HK-2 (cell line): ENCODE measurements at regions not wholly inside any gene's neighbourhood (a gene's known extent, or its start where the extent isn't known, plus 50 kb on each side); places are given as distances from the start of the nearest gene placed in this dataset.
A peak's percentile ranks its signal among the peaks of the same experiment; 100 is the strongest.

Source experiments
- DNase-seq: peaks from one replicate; pipeline ENCODE4 v3.0.0-alpha.2; 2018; ENCODE audit not compliant: unreplicated experiment

DNA sequence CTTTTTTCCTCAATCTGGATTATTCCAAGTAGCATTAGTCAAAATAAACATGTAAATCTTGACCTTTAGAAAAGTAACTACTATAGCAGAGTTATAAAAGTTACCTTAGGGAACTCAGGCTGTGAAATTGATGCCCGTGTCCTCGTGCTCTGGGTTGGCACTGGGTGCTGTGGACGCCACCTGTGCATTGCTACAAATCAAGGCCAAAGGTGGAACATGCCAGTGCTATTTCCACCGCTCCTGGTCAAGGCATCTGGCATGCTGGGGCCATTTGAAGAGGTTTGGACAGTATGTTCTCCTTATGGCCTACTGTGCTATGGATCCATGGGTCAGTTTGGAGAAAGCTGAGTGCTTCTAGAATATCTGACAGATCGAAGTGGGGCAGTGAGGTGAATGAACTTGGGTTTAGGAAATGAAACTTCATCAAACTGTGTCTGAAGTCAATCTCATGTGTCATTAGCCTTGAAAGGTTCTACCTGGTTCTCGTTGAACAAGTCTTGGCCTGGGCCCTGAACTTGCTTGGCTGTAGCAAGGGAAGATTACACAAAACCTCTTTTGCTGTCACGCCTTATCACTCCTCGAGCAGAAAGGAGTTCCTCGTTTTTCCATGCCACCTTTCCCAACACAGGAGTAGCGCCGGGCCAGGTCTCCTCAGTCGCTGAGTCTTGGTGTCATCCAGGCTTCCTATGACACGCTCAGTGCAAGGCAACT lies 397.6 kb upstream of the RGMA start:
- DNase-seq = no peak

DNA sequence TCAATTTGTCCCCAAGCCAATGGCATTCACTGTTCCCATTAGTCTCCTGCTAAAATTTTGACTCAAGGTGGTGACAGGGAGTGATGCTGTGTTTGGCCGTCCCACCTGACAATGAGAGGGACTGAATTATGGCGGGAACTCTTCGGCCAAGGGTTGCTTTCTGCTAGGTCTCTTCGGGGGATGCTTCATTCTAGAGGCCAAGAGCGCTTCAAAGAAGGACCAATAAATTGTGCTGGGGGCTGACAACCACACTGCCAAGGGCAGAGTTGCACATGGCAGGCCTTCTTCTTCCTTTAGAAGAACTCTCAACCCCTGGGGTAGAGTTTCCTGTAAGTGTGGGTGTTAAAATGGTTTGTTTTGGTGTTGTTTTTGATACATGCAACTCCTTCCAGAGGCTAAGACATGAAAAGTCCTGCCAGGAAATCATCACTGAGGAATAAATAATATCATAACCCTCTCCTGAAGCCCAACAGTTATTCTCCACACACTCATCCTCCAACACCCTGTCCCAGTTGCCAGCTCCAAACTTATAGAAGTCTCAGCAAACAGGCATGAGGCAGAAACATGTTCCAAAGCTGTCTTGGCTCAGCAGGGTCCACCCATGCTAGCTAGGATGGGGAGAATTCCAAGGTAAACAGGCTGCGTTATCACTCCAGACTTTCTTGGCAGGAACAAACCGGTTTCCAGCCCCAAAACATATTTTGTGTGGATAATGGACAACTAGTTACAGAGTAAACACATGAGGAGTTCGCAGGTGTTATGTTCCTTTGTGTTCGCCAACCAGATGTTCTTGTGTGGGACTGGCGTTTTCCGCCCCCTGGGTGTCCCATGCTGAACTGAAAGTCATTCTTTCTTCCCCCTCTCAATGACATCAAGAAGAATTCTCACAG lies 396.7 kb upstream of the RGMA start:
- DNase-seq = no peak

DNA sequence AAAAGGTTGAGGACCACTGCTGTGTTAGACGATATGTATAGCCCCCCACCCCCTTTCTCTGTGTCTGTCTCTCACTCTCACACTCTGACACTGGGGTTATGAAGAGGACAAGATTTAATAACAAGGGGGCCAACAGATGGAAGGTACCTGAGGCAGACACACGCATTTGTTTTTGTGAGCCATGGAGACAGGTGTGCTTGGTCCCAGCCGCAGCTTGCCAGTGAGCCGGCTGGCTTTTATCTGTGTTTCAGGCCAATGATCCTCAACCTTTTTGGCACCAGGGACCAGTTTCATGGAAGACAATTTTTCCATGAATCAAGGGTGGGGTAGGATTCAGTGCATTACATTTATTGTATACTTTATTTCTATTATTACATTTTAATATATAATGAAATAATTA lies 394.9 kb upstream of the RGMA start:
- no peak for DNase-seq

DNA sequence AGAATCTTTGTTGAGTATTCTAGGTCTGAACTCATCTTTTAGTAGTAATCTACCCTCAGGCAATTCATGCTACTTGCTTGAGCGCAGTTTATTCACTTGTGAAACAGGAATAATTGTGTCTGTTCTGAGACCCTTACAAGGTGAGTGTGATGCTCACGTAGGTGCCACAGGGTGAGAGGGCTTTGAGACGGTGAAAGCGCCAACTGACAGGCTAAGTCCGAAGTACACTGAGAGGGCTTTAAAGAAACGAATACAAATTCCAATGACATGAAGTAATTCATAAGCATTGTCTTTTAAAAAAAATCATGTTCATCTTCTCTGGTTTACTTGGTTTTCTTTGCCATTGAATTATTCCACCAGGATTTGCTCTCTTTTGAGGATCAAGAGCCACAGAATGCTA lies 393.7 kb upstream of the RGMA start:
- no peak for DNase-seq

DNA sequence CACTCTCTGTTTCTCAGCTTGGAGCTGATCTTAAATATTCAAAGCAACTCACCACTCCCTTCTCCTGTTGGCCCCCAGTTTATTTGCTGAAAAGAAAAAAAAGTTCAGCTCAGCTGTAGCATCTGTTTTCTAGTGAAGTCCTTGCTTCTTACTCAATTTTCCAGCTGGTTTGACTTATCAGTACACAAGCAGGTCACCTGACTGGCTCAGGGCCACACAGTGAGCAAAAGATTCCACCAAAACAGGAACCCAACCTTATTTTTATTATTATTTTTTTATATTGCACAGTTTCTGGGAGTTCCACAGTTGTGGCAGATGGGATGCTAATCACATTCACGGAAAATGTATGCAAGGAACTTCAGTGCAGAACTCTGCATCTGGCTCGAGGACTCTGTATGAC lies 390.7 kb upstream of the RGMA start:
- no peak for DNase-seq

DNA sequence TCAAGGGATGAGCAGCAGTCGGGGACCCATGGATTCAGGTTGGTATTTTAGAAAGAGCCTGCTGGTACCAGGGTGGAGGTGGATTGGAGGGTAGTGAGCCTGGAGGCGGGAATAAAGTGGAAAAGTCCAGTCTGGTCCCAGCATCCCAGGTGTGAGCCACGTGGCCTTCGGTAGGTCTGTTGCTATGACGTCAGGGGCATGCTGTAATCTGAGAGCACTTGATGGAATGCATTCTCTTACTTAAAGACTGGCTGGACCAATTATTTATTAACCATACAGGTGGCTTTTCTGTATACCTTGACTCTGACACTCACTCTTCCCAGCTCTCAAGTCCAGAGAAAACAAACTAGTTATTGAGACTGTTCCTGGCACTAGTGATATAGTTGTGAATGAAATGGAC lies 389.9 kb upstream of the RGMA start:
- no peak for DNase-seq

DNA sequence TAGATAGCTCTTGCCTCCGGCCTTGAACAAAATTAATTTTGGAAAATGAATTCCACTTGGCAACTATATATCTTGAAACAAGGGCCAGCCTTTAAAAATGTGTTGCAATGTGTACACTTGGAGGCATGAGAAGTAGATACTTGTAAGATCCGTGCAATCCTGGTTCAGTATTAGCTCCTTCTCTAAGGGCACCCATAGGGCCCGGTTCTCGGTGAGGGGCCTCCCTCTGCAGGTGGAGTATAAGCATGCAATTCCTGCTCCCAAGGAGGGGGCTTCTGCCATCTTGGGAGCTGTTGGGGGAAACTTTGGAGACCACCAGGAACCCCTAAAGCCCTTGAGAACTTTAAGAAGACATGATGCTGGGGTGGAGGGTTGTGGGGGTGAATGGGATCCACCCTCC lies 388.7 kb upstream of the RGMA start:
- no peak for DNase-seq

DNA sequence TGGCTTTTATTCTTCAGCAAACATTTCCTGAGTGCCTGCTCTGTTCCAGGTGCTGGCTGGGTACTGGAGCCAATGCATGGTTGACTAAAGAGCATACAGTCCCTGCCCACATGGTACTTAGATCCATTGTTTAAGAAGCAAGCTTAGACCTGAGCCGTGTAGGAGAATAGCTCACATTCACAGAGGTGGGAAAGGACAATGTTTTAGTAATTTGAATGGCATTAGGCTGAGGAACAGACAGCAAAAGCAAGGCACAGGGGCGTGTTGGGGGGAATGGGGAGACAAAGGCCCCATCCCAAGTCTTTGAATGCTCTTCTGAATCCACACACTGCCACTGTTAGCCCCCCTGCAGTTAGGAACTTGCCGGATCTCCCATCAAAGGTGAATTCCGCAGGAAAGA lies 388.2 kb upstream of the RGMA start:
- no peak for DNase-seq

DNA sequence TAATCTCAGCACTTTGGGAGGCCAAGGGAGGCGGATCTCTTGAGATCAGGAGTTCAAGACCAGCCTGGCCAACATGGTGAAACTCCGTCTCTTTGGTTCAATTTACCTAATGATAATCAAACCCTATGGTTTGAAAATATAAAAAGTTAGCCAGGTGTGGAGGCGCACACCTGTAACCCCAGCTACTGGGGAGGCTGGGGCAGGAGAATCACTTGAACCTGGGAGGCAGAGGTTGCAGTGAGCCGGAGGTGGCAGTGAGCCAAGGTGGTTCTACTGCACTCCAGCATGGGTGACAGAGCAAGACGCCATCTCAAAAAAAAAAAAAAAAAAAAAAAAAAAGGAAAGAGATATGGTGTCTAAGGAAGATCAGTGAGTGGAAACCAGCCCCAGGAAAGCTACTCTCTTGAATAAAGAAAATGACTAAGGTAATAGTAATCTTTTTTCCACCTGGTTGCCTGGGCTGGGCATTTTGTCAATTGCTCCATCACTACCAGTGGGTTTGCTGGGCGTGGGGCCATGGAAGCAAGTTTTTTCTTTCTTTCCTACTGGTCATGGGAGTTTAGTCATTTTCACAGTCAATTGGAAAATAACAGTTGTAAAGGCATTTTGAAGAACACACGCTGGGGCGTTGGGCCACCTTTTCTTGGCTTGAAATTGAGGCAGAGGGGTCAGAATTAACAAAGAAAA lies 387.6 kb upstream of the RGMA start:
- no peak for DNase-seq

DNA sequence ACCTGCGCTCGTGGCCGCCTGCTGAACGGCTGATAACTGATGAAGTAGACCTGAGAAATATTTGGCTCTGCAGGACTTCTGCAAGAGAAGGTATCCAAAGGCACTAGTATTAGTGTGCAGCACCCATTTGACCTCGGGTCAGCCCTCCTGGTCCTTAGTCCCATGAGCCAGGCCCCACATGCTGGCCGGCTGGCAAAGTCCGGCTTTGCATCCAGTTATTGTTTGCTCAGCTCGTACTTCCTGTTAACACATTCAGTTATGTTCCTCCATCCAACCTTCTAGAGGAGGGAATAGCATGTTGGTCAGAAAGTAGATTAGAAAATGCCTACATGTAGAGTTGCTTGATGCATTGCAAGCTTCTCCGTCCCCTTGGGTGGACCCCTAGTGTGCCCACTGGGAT lies 385.7 kb upstream of the RGMA start:
- no peak for DNase-seq

DNA sequence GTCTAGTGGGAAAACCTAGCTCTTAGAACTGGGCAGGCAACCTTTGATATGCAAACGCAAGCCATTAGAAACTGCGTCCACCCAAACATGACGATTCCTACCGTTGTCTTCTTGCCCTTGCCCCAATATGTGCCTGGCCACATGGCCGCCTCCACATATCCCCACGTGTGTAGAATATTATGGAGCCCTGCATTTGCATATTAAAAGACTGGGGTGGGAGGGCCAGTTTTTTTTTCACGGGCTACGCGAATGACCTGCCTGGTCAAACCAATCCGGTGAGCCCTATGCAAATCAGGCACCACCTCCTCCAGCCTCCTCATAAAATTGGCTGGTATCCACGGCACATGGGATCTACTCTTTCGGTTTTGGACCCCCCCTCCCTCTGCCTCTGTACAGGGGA lies 381.0 kb upstream of the RGMA start:
- DNase-seq = no peak

DNA sequence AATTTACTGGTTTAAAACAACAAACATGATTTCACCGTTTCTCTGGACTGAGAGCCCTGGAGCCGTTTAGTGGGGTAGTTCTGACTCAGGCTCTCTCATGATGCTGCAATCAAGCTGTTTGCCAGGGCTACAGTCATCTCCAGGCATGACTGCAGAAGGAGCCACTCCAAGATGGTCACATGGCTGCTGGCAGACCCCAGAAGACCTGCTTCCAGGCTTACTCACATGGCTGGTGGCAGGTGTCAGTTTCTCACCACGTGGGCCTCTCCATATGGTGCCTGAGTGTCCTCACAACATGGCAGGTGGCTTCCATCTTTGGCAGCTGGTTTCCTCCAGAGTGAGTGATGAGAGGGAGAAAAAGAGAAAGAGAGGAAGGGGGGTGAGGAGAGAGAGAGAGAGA lies 378.3 kb upstream of the RGMA start:
- DNase-seq = peak; percentile 2

DNA sequence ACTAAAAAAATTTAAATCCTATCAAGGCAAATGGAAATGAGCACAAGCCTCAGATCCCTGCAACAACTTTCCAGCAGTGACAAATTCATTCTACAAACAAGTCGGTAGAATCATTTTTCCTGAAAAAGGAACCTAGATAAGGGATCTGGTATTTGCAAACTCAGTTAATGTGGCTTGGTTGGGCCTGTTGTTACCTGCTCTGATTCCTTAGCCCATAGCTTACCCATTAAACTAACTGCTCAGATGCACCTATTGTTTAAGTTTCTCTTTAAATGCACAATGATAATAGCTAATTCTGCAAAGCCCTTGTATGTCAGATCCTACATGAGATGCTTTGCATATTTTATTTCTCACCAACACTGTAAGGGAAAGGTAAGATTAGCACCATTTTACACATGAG lies 377.4 kb upstream of the RGMA start:
- DNase-seq = no peak

DNA sequence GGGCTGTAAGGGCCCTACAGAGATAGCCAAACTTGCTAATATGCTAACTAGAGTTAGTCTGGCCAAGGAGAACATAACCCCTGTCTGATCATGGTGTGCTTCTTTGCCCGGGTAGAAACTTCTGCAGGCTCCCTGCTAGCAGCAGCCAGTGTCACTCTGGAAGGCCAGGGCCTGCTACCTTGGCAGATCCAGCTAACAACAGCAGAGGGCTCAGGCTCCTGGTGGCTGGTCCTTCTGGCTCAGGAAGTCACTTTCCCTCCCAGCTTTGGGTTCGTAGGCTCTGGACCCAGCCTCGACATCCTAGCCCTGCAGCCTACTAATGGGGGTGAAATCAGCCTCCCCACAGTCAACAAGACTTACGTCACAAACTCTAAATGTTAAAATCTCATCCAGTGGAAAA lies 373.7 kb upstream of the RGMA start:
- DNase-seq = no peak

DNA sequence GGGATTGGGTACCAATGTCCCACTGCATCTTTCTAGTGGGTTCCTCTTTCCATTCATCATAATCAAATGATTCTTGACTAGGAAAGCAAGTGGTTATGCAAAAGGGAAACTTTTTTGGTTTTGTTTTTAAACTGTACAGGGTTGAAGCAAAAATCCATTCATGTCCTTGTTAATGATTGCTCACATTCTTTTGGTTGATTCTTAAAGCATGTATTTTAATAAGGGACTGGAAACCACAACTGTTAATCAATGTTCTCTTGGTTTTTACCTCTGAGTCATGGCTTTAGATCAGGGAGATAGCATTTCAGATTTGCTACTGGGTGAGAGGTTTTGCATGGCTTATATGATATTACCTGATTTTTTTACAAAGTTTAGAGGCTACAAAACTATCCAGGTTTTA lies 371.7 kb upstream of the RGMA start:
- DNase-seq = no peak

DNA sequence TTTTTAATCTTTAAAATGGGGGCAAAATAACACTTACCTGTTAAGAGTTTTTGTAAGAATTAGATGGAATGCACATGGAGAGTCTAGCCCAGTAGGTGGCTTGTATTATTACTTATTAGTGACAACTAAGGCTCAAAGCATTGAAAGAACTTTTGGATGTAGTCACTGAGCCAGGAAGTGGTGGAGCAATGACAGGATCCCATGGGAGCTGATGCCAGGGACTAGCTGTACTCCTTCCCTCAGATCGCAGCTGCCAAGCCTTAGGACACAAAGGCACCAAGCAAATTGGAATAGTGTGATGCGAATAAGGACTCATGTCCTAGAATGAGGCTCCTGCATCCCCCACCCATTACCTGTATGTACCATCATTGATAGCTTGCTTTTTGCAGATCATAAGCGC lies 370.4 kb upstream of the RGMA start:
- DNase-seq = no peak

DNA sequence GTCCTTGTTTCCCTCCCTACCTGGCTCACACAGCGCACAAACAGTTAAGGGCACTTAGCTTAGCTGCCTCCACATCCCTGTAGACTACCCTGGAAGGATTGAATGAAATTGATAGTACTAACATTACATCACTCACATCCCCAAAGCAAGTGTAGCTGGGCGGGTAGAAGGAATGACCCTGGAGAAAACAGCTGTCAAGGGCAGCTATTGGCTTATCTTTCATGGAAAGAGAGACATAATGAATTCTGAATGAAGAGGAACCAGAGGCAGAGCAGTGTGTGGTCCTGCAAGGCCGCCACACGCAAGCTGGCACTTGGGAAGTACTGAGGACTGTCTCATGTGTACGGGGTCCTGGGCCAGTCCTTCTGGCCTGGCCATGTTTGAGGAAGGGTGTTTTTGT lies 369.6 kb upstream of the RGMA start:
- DNase-seq = no peak

DNA sequence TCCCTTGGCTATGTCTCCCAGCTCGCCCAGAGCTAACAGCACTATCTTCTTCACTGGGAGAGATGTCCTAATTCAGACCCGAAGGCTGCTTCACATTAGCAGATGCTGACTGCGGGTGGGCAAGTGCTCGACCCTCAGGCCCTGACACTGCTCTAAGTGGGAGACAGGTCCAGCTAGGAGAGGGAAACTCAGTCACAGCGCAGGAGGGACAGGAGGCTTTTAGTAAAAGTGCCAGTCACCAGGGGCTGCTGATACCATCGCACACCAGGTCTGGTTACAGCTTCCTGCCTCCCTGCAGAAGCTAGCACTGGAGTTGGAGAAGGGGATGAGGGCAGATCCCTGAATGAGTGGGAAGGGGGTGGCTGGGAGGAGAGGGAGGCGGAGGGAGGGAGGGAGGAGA lies 365.8 kb upstream of the RGMA start:
- no peak for DNase-seq

DNA sequence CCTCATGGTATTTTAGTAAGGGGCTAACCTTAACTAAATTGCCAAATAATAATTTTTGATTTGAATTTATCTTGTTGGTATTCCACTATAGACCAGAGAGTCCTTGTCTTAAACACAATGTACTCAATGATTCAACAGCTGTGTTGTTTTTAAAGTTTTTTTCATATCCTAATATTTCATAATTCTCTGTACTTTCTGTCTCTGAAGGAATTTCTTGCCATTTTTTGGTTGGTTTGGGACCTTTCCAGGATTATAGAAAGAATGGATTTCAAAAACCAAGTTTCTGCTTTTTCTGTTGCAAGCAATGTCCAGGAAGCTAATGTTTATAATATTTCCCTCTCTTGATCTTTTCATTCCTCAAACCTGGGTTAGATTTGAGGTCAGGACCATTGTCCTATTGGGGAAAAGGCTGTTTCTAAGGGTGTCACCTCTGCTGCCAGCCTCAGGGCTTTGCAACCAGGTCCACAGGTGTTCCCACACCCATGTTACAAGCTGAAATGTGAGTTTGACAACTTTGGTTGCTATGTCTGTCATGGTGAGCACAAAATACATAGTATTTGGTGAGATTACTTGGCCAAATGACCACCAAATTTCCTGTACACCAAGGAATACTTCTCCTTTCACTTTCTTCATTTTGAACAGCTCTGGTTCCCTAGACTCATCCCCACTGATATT lies 363.7 kb upstream of the RGMA start:
- no peak for DNase-seq

DNA sequence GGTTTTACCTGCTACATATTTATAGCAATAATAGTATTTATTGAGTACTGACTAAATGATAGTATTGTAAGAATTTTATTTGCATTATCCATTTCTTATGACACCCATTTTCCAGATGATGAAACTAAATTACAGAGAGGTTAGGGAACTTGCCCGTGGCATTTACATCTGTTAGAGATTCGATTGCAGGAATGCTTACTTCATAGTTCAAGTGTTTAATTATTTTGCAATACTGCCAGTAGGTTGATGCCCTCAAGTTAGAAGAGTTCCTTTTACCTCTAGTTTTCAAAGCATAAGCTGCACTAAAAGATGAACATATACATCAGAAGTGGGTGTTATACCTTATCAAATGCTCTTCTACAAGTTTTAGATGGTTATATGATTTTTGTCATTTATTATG lies 362.8 kb upstream of the RGMA start:
- no peak for DNase-seq

DNA sequence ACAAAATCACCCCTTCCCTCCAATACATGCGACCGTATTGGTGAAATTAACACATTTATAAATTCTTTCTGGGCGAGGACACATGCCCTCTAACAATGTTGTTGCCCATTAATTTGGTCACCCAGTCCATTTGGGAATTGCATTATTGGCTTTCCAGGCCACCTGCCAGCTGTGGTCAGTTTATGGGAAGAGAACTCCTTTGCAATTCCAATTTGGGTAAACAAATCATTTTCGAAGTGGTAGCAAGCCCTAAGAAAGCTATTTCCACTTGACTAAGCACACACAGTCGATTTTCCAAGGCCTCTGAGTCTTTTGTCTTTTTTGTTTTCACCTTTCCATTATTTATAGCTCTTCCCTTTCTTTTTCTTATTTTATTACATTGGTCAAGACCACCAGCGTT lies 362.3 kb upstream of the RGMA start:
- DNase-seq = no peak

DNA sequence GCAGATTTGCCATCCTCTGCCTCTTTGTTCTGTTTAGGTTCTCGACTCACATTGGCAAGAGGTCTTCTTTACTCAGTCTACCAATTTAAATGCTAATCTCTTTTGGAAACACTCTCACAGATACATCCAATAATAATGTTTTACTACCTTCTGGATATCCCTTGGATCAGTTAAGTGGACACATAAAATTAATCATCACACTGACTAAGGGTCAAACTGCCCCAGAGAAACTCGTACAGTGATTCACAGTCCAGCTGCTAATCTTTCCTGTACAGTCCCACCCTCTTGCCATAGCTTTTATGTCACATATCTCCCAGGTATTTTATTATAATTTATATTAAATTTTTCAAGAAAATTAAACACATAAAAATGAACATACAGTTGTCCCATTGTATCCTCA lies 360.8 kb upstream of the RGMA start:
- DNase-seq = no peak
